ENCODE measurements at regions not wholly inside any gene's neighbourhood (a gene's known extent, or its start where the extent isn't known, plus 50 kb on each side); places are given as distances from the start of the nearest gene placed in this dataset.
"Not testable (repeated sequence)": the region's sequence is repeated elsewhere in the genome, so short reads cannot be mapped to it uniquely, and the experiment has no call there.

GRCh38 chr13:81153478-81153877 lies 812.6 kb upstream of the SPRY2 start:
- ChIA-PET POLR2A (no interaction called here), CTCF (no interaction called here)
- no peak for DNase-seq (ENCODE audit: unreplicated experiment)
- no peak overlapping the region for H3K4me3 Mint-ChIP-seq (ENCODE audit: unreplicated experiment)
- H3K27ac Mint-ChIP-seq (ENCODE audit: low read depth, unreplicated experiment): no peak overlapping the region
- BruUV-seq (replicated peaks): no TSS peak
- H3K9me3 Mint-ChIP-seq (ENCODE audit: unreplicated experiment): no peaks in the 10 kb centered on the region
- no peaks in the 10 kb centered on the region for H3K4me1 Mint-ChIP-seq (ENCODE audit: insufficient read depth, unreplicated experiment)
- intact Hi-C loops (cut with micrococcal nuclease): no loop called here
- H3K36me3 Mint-ChIP-seq (ENCODE audit: insufficient read depth, unreplicated experiment): peaks cover 7% of the 10 kb centered on the region
- no peak for TF ChIP-seq CTCF (IDR thresholded peaks at IDR 0.05; ENCODE audit: unreplicated experiment)
- H3K27me3 Mint-ChIP-seq (ENCODE audit: insufficient read depth, unreplicated experiment): no peaks in the 10 kb centered on the region

GRCh38 chr13:81148822-81149221 lies 807.9 kb upstream of the SPRY2 start:
- Mint-ChIP-seq H3K9me3 (ENCODE audit: unreplicated experiment) (peaks cover 7% of the 10 kb centered on the region), H3K4me3 (ENCODE audit: unreplicated experiment) (no peak overlapping the region), H3K27me3 (ENCODE audit: insufficient read depth, unreplicated experiment) (no peaks in the 10 kb centered on the region), H3K4me1 (ENCODE audit: insufficient read depth, unreplicated experiment) (no peaks in the 10 kb centered on the region), H3K36me3 (ENCODE audit: insufficient read depth, unreplicated experiment) (peaks cover 7% of the 10 kb centered on the region), H3K27ac (ENCODE audit: low read depth, unreplicated experiment) (no peak overlapping the region)
- DNase-seq (ENCODE audit: unreplicated experiment): no peak
- intact Hi-C loops (cut with micrococcal nuclease): no loop called here
- no peak for TF ChIP-seq CTCF (IDR thresholded peaks at IDR 0.05; ENCODE audit: unreplicated experiment)
- POLR2A ChIA-PET: no interaction called here
- CTCF ChIA-PET: no interaction called here
- no TSS peak for BruUV-seq (replicated peaks)

- intact Hi-C loops (cut with micrococcal nuclease); H3K4me1 Mint-ChIP-seq (ENCODE audit: insufficient read depth, unreplicated experiment); H3K27me3 Mint-ChIP-seq (ENCODE audit: insufficient read depth, unreplicated experiment); POLR2A ChIA-PET; H3K36me3 Mint-ChIP-seq (ENCODE audit: insufficient read depth, unreplicated experiment); H3K27ac Mint-ChIP-seq (ENCODE audit: low read depth, unreplicated experiment); BruUV-seq (replicated peaks); DNase-seq (ENCODE audit: unreplicated experiment); H3K4me3 Mint-ChIP-seq (ENCODE audit: unreplicated experiment); CTCF ChIA-PET; H3K9me3 Mint-ChIP-seq (ENCODE audit: unreplicated experiment): not testable (repeated sequence)
These were observed 805.6 kb upstream of the SPRY2 start for GRCh38 chr13:81146576-81146975.

- H3K4me3 Mint-ChIP-seq (ENCODE audit: unreplicated experiment): no peak overlapping the region
- H3K27ac Mint-ChIP-seq (ENCODE audit: low read depth, unreplicated experiment): no peak overlapping the region
These were observed 801.5 kb upstream of the SPRY2 start for GRCh38 chr13:81142306-81142999.

More at GRCh38 chr13:81142306-81142999, 801.5 kb upstream of the SPRY2 start:
- H3K36me3 Mint-ChIP-seq (ENCODE audit: insufficient read depth, unreplicated experiment): no peaks in the 10 kb centered on the region
- no peaks in the 10 kb centered on the region for H3K27me3 Mint-ChIP-seq (ENCODE audit: insufficient read depth, unreplicated experiment)
- POLR2A ChIA-PET: no interaction called here
- intact Hi-C loops (cut with micrococcal nuclease): no loop called here
- no TSS peak for BruUV-seq (replicated peaks)
- TF ChIP-seq CTCF (IDR thresholded peaks at IDR 0.05; ENCODE audit: unreplicated experiment): no peak
- CTCF ChIA-PET: interaction anchor here (1.0 to 1.1 kb wide), 2 partner anchors 8 to 28 kb away, joined by 3 read pairs; no protein-coding TSS in a partner anchor
- no peaks in the 10 kb centered on the region for H3K4me1 Mint-ChIP-seq (ENCODE audit: insufficient read depth, unreplicated experiment)
- DNase-seq (ENCODE audit: unreplicated experiment): no peak
- H3K9me3 Mint-ChIP-seq (ENCODE audit: unreplicated experiment): peaks cover 4% of the 10 kb centered on the region
